H1 (cell line): ENCODE measurements at regions not wholly inside any gene's neighbourhood (a gene's known extent, or its start where the extent isn't known, plus 50 kb on each side); places are given as distances from the start of the nearest gene placed in this dataset.

Experiments used
- CTCF ChIA-PET: fragments of 300-600 bp; sonication (Branson Sonifier 250); formaldehyde crosslinking; loops from one replicate; lab custom pipeline; 2021; ENCODE audit not compliant: partially characterized antibody; lab: Charles Lee
- POLR2A ChIA-PET: fragments of 300-600 bp; sonication (Branson Sonifier 250); formaldehyde crosslinking; loops from one replicate; lab custom pipeline; 2021; ENCODE audit warnings: inconsistent platforms; ENCODE audit not compliant: partially characterized antibody; lab: Charles Lee
- DNase-seq, 2 experiments: peaks; one replicate each; pipeline versions ENCODE4 v3.0.0 to v3.0.0-alpha.2; 2010 to 2022; ENCODE audit warnings: low spot score in 2 of 2, low read depth in 1 of 2, mixed read lengths in 1 of 2
- FAIRE-seq: peaks from 2 replicates; lab custom pipeline; 2011; peaks lifted over from hg19 to GRCh38; lab: Jason Lieb, UNC
- H2AFZ ChIP-seq: 2 replicates; pipeline ENCODE4 v1.8.1; 2012; ENCODE audit warnings: low read length, inconsistent platforms
- H2AK5ac ChIP-seq: 2 replicates; pipeline ENCODE4 v1.6.1; 2013; ENCODE audit warnings: low read depth, low read length
- H2BK120ac ChIP-seq: replicated peaks from 2 replicates; pipeline ENCODE3; 2013; ENCODE audit warnings: low read depth, low read length, inconsistent platforms
- H2BK12ac ChIP-seq: 2 replicates; pipeline ENCODE4 v1.6.1; 2013; ENCODE audit warnings: low read depth, low read length
- H2BK15ac ChIP-seq: 2 replicates; pipeline ENCODE4 v1.6.1; 2013; ENCODE audit warnings: low read length
- H2BK20ac ChIP-seq: 2 replicates; pipeline ENCODE4 v1.6.1; 2013; ENCODE audit warnings: low read length
- H2BK5ac ChIP-seq: 2 replicates; pipeline ENCODE4 v1.6.1; 2013; ENCODE audit warnings: low read depth, low read length
- H3K14ac ChIP-seq: 2 replicates; pipeline ENCODE4 v1.6.1; 2013; ENCODE audit warnings: inconsistent platforms; ENCODE audit not compliant: insufficient read length
- H3K18ac ChIP-seq: 2 replicates; pipeline ENCODE4 v1.6.1; 2013; ENCODE audit warnings: low read length; ENCODE audit errors: extremely low read depth
- H3K23ac ChIP-seq: 2 replicates; pipeline ENCODE4 v1.6.1; 2013; ENCODE audit warnings: inconsistent platforms; ENCODE audit not compliant: insufficient read length
- H3K23me2 ChIP-seq: 2 replicates; pipeline ENCODE4 v1.6.1; 2013; ENCODE audit warnings: low read depth, low read length
- H3K27ac ChIP-seq: 2 replicates; pipeline ENCODE4 v1.6.1; 2011; ENCODE audit warnings: low read depth, low read length, inconsistent platforms
- H3K27me3 ChIP-seq, 4 experiments: replicated peaks in 1 of 4; 1 replicate in 1 of 4; 2 replicates in 3 of 4; pipeline versions ENCODE4 v1.6.1 to v1.8.1; 2011 to 2013; ENCODE audit warnings: low read length in 3 of 4, mild to moderate bottlenecking in 3 of 4, inconsistent platforms in 2 of 4, mixed read lengths in 2 of 4, moderate library complexity in 1 of 4; ENCODE audit not compliant: control insufficient read depth in 3 of 4, insufficient read depth in 3 of 4; ENCODE audit errors: extremely low read depth in 1 of 4
- H3K36me3 ChIP-seq, 4 experiments: 2 replicates each; pipeline versions ENCODE4 v1.6.1 to v1.8.1; 2011 to 2013; ENCODE audit warnings: mild to moderate bottlenecking in 4 of 4, low read length in 3 of 4, moderate library complexity in 2 of 4, control low read depth in 1 of 4, inconsistent platforms in 1 of 4; ENCODE audit not compliant: insufficient read depth in 4 of 4, control insufficient read depth in 2 of 4
- H3K4ac ChIP-seq: replicated peaks from 2 replicates; pipeline ENCODE3; 2013; ENCODE audit warnings: low read length, low read depth, mixed read lengths, inconsistent platforms; ENCODE audit not compliant: insufficient read length
- H3K4me1 ChIP-seq, 4 experiments: replicated peaks in 1 of 4; 1 replicate in 1 of 4; 2 replicates in 3 of 4; pipeline versions ENCODE4 v1.6.1 to v1.8.1; 2011 to 2013; ENCODE audit warnings: low read length in 3 of 4, inconsistent platforms in 2 of 4, mixed read lengths in 1 of 4; ENCODE audit not compliant: insufficient read depth in 4 of 4, control insufficient read depth in 3 of 4
- H3K4me2 ChIP-seq, 2 experiments: 2 replicates each; pipeline versions ENCODE4 v1.6.1 to v1.8.1; 2011 to 2013; ENCODE audit warnings: low read depth in 2 of 2, low read length in 2 of 2, control low read depth in 1 of 2, inconsistent platforms in 1 of 2, mild to moderate bottlenecking in 1 of 2; ENCODE audit not compliant: insufficient read depth in 1 of 2
- H3K4me3 ChIP-seq, 4 experiments: fragments of 200-600, 300-600 bp in 1 of 4; sonication (generic), shearing (Covaris generic), sonication (Bioruptor Twin) in 1 of 4; 2 replicates each; pipeline versions ENCODE4 v1.5.1 to v1.8.1; 2011 to 2016; ENCODE audit warnings: low read length in 4 of 4, low read depth in 3 of 4, control low read depth in 2 of 4, inconsistent platforms in 2 of 4, mild to moderate bottlenecking in 2 of 4, mixed read lengths in 1 of 4, moderate library complexity in 1 of 4; ENCODE audit not compliant: insufficient read depth in 2 of 4; ENCODE audit errors: extremely low read depth in 1 of 4
- H3K56ac ChIP-seq: replicated peaks from 2 replicates; pipeline ENCODE3; 2013; ENCODE audit warnings: low read depth, mild to moderate bottlenecking, mixed read lengths, low read length, inconsistent platforms; ENCODE audit not compliant: insufficient read length
- H3K79me1 ChIP-seq: 2 replicates; pipeline ENCODE4 v1.6.1; 2013; ENCODE audit warnings: low read depth, low read length, control low read depth
- H3K79me2 ChIP-seq, 2 experiments: 2 replicates each; pipeline versions ENCODE4 v1.6.1 to v1.8.1; 2012 to 2013; ENCODE audit warnings: low read length in 2 of 2, mild to moderate bottlenecking in 2 of 2, inconsistent platforms in 1 of 2; ENCODE audit not compliant: insufficient read depth in 2 of 2, control insufficient read depth in 1 of 2
- H3K9ac ChIP-seq, 4 experiments: replicated peaks in 1 of 4; 1 replicate in 1 of 4; 2 replicates in 3 of 4; pipeline versions ENCODE4 v1.6.1 to v1.8.1; 2011 to 2013; ENCODE audit warnings: low read depth in 3 of 4, low read length in 3 of 4, control low read depth in 2 of 4, mild to moderate bottlenecking in 2 of 4, moderate library complexity in 2 of 4, inconsistent platforms in 1 of 4; ENCODE audit errors: extremely low read depth in 1 of 4
- H3K9me3 ChIP-seq, 2 experiments: 2 replicates each; pipeline versions ENCODE4 v1.6.1 to v1.8.1; 2012 to 2013; ENCODE audit warnings: mild to moderate bottlenecking in 2 of 2, moderate library complexity in 2 of 2, control low read depth in 1 of 2, inconsistent platforms in 1 of 2, low read depth in 1 of 2, low read length in 1 of 2, mixed read lengths in 1 of 2; ENCODE audit not compliant: insufficient read depth in 2 of 2
- H4K20me1 ChIP-seq, 2 experiments: replicated peaks in 1 of 2; 2 replicates each; pipeline versions ENCODE3 to v1.8.1; 2011 to 2013; ENCODE audit warnings: inconsistent platforms in 2 of 2, low read length in 2 of 2, mild to moderate bottlenecking in 1 of 2; ENCODE audit not compliant: insufficient read depth in 2 of 2, control insufficient read depth in 1 of 2
- H4K5ac ChIP-seq: 2 replicates; pipeline ENCODE4 v1.6.1; 2013; ENCODE audit warnings: low read length, low read depth, mixed read lengths, inconsistent platforms; ENCODE audit not compliant: insufficient read length
- H4K8ac ChIP-seq: 2 replicates; pipeline ENCODE4 v1.8.0; 2013; ENCODE audit warnings: mild to moderate bottlenecking, moderate library complexity, low read length, inconsistent platforms; ENCODE audit not compliant: insufficient read depth; ENCODE audit errors: extremely low read depth
- H4K91ac ChIP-seq: replicated peaks from 2 replicates; pipeline ENCODE3; 2013; ENCODE audit warnings: low read length, mixed read lengths, inconsistent platforms; ENCODE audit not compliant: insufficient read length
- JUN ChIP-seq: IDR thresholded peaks from 2 replicates; pipeline ENCODE4 v1.6.1; 2011; ENCODE audit warnings: low read depth, mild to moderate bottlenecking, improper control_type of control experiment, low read length
- WGBS, 2 experiments: shearing (Covaris generic) in 1 of 2; methylation state at CpG; one replicate each; pipeline versions ENCODE4 v1.1.6 to v1.1.7; 2013 to 2015; ENCODE audit warnings: low lambda C conversion rate in 2 of 2, mixed read lengths in 2 of 2, inconsistent platforms in 1 of 2, low coverage in 1 of 2, missing lambda C conversion rate in 1 of 2; ENCODE audit not compliant: insufficient replicate concordance in 2 of 2, insufficient coverage in 1 of 2, insufficient read length in 1 of 2; ENCODE audit errors: extremely low coverage in 1 of 2, missing lambda C conversion rate in 1 of 2; 5-methylcytosine and 5-hydroxymethylcytosine counted together

DNA sequence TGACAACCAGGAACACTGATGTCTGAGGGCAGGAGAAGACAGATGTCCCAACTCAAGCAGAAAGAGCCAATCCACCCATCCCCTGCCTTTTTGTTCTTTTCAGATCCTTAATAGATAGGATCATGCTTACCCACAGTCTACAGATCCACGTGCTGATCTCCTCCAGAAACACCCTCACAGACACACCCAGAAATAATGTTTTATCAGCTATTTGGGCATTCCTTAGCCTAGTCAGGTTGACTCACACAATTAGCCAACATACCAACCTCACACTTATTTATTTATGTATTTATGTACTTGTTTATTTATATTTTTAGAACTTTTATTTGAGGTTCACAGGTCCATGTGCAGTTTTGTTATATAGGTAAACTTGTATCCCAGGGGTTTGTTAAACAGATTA lies 151.5 kb upstream of the IL12B start:
- no peaks in the 10 kb centered on the region for H3K27me3 ChIP-seq
- no peak overlapping the region for H3K4ac ChIP-seq
- H3K4me3 ChIP-seq = no peak overlapping the region
- H4K20me1 ChIP-seq = no peaks in the 10 kb centered on the region
- FAIRE-seq (no peak), DNase-seq (no peak)
- H2BK15ac ChIP-seq = no peak overlapping the region
- no peak overlapping the region for H3K9ac ChIP-seq
- no peaks in the 10 kb centered on the region for H3K9me3 ChIP-seq
- no peak overlapping the region for H2BK120ac ChIP-seq
- H4K91ac ChIP-seq = no peak overlapping the region
- H3K79me1 ChIP-seq = no peaks in the 10 kb centered on the region
- H3K23me2 ChIP-seq = no peaks in the 10 kb centered on the region; the same call in 1 of the 2 replicates
- no peaks in the 10 kb centered on the region for H3K4me1 ChIP-seq
- no peak overlapping the region for H4K5ac ChIP-seq
- POLR2A ChIA-PET = no interaction called here
- H3K79me2 ChIP-seq = no peaks in the 10 kb centered on the region
- no peak overlapping the region for H2BK5ac ChIP-seq
- no peak for TF ChIP-seq JUN
- H2BK20ac ChIP-seq = no peak overlapping the region
- no peak overlapping the region for H3K14ac ChIP-seq
- no peak overlapping the region for H3K18ac ChIP-seq
- H3K36me3 ChIP-seq = no peaks in the 10 kb centered on the region
- no peak overlapping the region for H4K8ac ChIP-seq
- CTCF ChIA-PET = no interaction called here
- no peak overlapping the region for H3K4me2 ChIP-seq
- H2AFZ ChIP-seq = no peak overlapping the region
- H3K23ac ChIP-seq = no peak overlapping the region
- no peak overlapping the region for H2BK12ac ChIP-seq
- H3K56ac ChIP-seq = no peak overlapping the region
- 92% methylated on average over 1 of the region's 1 CpG; no CpG with 5 or more reads in 1 of the 2 experiments for WGBS, 2 experiments
- no peak overlapping the region for H3K27ac ChIP-seq
- no peak overlapping the region for H2AK5ac ChIP-seq
